Liver (tissue), 3 donors: ENCODE measurements at regions not wholly inside any gene's neighbourhood (a gene's known extent, or its start where the extent isn't known, plus 50 kb on each side); places are given as distances from the start of the nearest gene placed in this dataset.

Source experiments
- EGR1 ChIP-seq, 2 donors: IDR thresholded peaks; 2 replicates each; pipeline ENCODE4 v1.6.1; 2016 to 2018; ENCODE audit warnings: antibody characterized with exemption in 2 of 2, low read depth in 2 of 2
- GABPA ChIP-seq, 2 donors: IDR thresholded peaks in 1 of 2; conservative IDR thresholded peaks in 1 of 2; 2 replicates each; pipeline ENCODE4 v1.6.1; 2016; ENCODE audit warnings: antibody characterized with exemption in 2 of 2, mild to moderate bottlenecking in 1 of 2, moderate library complexity in 1 of 2
- HNF4G ChIP-seq: IDR thresholded peaks from 2 replicates; pipeline ENCODE4 v1.6.1; 2016; ENCODE audit warnings: antibody characterized with exemption
- JUND ChIP-seq, 2 donors: IDR thresholded peaks; 2 replicates each; pipeline ENCODE4 v1.6.1; 2016; ENCODE audit warnings: antibody characterized with exemption in 2 of 2
- RAD21 ChIP-seq, 2 donors: IDR thresholded peaks; 2 replicates each; pipeline ENCODE4 v1.6.1; 2016; ENCODE audit warnings: antibody characterized with exemption in 2 of 2, mild to moderate bottlenecking in 2 of 2
- RXRA ChIP-seq, 2 donors: IDR thresholded peaks; 2 replicates each; pipeline ENCODE4 v1.6.1; 2017 to 2018; ENCODE audit warnings: antibody characterized with exemption in 2 of 2, mild to moderate bottlenecking in 1 of 2
- SP1 ChIP-seq: IDR thresholded peaks from 2 replicates; pipeline ENCODE4 v1.6.1; 2018; ENCODE audit warnings: antibody characterized with exemption, mild to moderate bottlenecking
- TAF1 ChIP-seq: conservative IDR thresholded peaks from 2 replicates; pipeline ENCODE4 v1.6.1; 2016; ENCODE audit warnings: antibody characterized with exemption, mild to moderate bottlenecking
- TF ChIP-seq, protein P1 (sequence below): fragments of 150-350 bp; IDR thresholded peaks from 2 replicates; pipeline ENCODE4 v1.5.1; 2017; ENCODE audit warnings: improper control_type of control experiment, low read depth, low read length; ENCODE audit not compliant: missing input control
- donor health status: healthy.
- donor health status: healthy.

DNA sequence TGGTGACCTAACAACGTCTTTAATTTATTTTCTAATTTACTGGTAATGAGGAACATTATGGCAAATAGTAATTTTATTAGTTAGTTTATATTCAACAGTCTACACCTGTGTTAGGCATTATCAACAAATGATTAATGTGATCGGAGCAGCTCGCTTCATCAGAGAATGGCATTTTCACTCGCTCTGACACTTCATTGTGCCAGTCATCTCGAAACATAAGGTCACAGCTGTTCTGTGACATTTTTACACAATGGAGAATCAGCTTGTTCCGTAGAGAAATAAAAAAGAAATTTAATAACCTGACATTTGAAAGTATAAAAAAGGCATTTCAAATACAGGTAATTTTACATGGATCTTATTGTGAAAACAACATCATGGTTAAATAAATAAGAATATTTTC, 858.4 kb downstream of the SLITRK6 start:
- TF ChIP-seq RXRA (IDR thresholded peaks at IDR 0.05) (no peak), EGR1 (IDR thresholded peaks at IDR 0.05; ENCODE audit: low read depth in 2 of 2) (no peak), SP1 (no peak), JUND (IDR thresholded peaks at IDR 0.05) (no peak), TAF1 (no peak), RAD21 (IDR thresholded peaks at IDR 0.05) (no peak), GABPA (IDR thresholded peaks at IDR 0.05 in 1 of 2, conservative IDR thresholded peaks at IDR 0.05 in 1 of 2) (no peak), HNF4G (no peak)
- TF ChIP-seq, protein P1, sequence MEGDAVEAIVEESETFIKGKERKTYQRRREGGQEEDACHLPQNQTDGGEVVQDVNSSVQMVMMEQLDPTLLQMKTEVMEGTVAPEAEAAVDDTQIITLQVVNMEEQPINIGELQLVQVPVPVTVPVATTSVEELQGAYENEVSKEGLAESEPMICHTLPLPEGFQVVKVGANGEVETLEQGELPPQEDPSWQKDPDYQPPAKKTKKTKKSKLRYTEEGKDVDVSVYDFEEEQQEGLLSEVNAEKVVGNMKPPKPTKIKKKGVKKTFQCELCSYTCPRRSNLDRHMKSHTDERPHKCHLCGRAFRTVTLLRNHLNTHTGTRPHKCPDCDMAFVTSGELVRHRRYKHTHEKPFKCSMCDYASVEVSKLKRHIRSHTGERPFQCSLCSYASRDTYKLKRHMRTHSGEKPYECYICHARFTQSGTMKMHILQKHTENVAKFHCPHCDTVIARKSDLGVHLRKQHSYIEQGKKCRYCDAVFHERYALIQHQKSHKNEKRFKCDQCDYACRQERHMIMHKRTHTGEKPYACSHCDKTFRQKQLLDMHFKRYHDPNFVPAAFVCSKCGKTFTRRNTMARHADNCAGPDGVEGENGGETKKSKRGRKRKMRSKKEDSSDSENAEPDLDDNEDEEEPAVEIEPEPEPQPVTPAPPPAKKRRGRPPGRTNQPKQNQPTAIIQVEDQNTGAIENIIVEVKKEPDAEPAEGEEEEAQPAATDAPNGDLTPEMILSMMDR: no peak
